Thoracic aorta (tissue), 2 donors: ENCODE measurements at regions not wholly inside any gene's neighbourhood (a gene's known extent, or its start where the extent isn't known, plus 50 kb on each side); places are given as distances from the start of the nearest gene placed in this dataset.

Experiments
- ATAC-seq: fragments of 150-250 bp; one replicate; pipeline ENCODE4 v1.8.0; 2017; ENCODE audit warnings: low read depth; ENCODE audit not compliant: insufficient number of reproducible peaks, low FRiP score
- DNase-seq: peaks from one replicate; pipeline ENCODE4 v3.0.0-alpha.2; 2020; ENCODE audit warnings: low spot score
- H3K27ac ChIP-seq, 2 donors: fragments of 200-600 bp; sonication (generic); 1 replicate in 1 of 2; 2 replicates in 1 of 2; pipeline ENCODE4 v1.5.1; 2016; ENCODE audit warnings: mild to moderate bottlenecking in 2 of 2, moderate library complexity in 2 of 2
- H3K27me3 ChIP-seq: fragments of 200-600 bp; sonication (generic); replicated peaks from 2 replicates; pipeline ENCODE4 v1.6.0; 2016; ENCODE audit warnings: mild to moderate bottlenecking; ENCODE audit not compliant: insufficient read depth
- H3K36me3 ChIP-seq: fragments of 200-600 bp; sonication (generic); one replicate; pipeline ENCODE4 v1.5.1; 2016
- H3K4me1 ChIP-seq, 2 donors: fragments of 200-600 bp; sonication (generic); 1 replicate in 1 of 2; 2 replicates in 1 of 2; pipeline versions ENCODE4 v1.5.1 to v1.6.0; 2016; ENCODE audit warnings: low read depth in 2 of 2, mild to moderate bottlenecking in 1 of 2; ENCODE audit not compliant: control insufficient read depth in 1 of 2
- H3K4me3 ChIP-seq: fragments of 200-600 bp; sonication (generic); 2 replicates; pipeline ENCODE4 v1.5.1; 2016; ENCODE audit warnings: mild to moderate bottlenecking
- H3K9me3 ChIP-seq: fragments of 200-600 bp; sonication (generic); 2 replicates; pipeline ENCODE4 v1.5.1; 2016
- TF ChIP-seq, protein P1 (sequence below): fragments of 200-600 bp; sonication (generic); IDR thresholded peaks from one replicate; pipeline ENCODE4 v1.5.1; 2019; ENCODE audit warnings: antibody characterized with exemption

DNA sequence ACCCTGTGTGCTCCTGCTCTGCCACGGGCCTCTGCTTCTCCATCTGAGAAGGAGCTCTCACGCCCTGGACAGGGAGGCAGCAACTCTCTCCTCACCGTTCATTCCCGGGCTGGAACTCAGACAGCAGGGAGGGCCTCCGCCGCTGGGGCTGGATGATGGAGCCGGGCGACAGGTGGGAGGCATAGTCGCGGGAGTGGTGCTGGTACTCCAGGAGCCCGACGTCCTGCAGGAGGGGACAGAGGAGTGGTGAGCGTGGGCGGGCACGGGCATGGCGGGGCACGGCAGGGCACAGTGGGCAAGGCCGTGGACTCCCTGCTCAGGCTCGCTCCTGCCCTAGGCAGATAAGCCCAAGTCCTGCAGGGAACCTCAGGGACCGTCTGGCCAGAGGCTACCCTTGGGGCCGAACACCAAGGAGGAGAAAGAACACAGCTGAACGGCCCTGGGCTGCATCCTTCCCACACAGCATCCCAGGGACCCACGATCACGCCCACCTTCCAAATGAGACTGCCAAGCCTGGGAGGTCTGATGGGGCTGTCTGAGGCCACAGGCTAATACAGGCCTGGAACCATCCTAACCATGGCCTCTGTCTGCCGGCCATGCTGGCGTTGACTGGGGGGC is 81.0 kb downstream of the NCOR2 start:
- H3K9me3 ChIP-seq: no peaks in the 10 kb centered on the region
- no peak overlapping the region for H3K4me3 ChIP-seq
- H3K27me3 ChIP-seq: no peaks in the 10 kb centered on the region
- no peak for DNase-seq
- peaks cover 3 to 10% of the 10 kb centered on the region in 2 donors for H3K4me1 ChIP-seq
- H3K27ac ChIP-seq: no peak overlapping the region
- no peak for ATAC-seq
- peaks cover 26% of the 10 kb centered on the region for H3K36me3 ChIP-seq
- TF ChIP-seq, protein P1, sequence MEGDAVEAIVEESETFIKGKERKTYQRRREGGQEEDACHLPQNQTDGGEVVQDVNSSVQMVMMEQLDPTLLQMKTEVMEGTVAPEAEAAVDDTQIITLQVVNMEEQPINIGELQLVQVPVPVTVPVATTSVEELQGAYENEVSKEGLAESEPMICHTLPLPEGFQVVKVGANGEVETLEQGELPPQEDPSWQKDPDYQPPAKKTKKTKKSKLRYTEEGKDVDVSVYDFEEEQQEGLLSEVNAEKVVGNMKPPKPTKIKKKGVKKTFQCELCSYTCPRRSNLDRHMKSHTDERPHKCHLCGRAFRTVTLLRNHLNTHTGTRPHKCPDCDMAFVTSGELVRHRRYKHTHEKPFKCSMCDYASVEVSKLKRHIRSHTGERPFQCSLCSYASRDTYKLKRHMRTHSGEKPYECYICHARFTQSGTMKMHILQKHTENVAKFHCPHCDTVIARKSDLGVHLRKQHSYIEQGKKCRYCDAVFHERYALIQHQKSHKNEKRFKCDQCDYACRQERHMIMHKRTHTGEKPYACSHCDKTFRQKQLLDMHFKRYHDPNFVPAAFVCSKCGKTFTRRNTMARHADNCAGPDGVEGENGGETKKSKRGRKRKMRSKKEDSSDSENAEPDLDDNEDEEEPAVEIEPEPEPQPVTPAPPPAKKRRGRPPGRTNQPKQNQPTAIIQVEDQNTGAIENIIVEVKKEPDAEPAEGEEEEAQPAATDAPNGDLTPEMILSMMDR: no peak

DNA sequence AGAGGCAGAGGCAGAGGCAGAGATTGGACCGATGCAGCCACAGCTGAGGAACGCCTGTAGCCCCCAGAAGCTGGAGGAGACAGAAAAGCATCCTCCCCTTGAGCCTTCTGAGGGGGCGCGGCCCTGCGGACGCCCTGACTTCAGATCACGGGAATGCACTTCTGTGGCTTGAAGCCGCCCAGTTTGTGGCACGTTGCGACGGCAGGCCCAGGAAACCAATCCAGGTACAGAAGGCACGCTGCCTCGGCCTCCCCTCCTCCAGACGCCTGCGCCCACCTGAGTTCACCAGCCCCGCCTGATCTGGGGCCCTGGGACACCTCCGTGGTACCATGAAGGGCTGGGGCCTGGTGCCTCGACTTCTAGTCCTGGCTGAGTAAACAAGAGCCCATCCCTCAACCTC is 82.0 kb downstream of the NCOR2 start:
- H3K27me3 ChIP-seq: no peaks in the 10 kb centered on the region
- H3K27ac ChIP-seq: no peak overlapping the region
- H3K36me3 ChIP-seq: peaks cover 26% of the 10 kb centered on the region
- ATAC-seq (no peak), DNase-seq (no peak)
- no peak overlapping the region for H3K4me3 ChIP-seq
- TF ChIP-seq, protein P1: no peak
- H3K4me1 ChIP-seq: peaks cover 0 to 2% of the 10 kb centered on the region in 2 donors
- H3K9me3 ChIP-seq: no peaks in the 10 kb centered on the region

DNA sequence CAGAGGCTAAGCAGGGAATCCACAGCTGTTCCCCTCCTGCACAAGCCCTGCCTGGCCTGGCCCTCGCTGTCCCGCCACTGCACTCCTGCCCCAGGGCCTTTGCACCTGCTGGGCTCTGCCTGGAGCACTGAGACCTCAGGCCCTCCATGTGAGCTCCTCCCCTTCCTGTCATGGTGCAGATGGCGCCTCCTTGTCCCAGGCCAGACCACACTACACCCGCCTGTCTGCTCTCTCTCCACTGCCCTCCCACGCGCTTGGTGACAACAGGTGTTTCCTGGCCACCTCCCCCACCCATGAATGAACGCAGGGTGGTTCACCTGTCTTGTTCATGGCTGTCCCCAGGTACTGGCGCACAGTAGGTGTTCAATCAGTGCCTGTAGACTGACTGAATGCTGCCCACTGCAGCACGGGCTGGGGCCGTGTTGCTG is 82.9 kb downstream of the NCOR2 start:
- no peak overlapping the region for H3K27ac ChIP-seq
- no peaks in the 10 kb centered on the region for H3K27me3 ChIP-seq
- H3K36me3 ChIP-seq: peaks cover 20% of the 10 kb centered on the region
- H3K4me1 ChIP-seq: peaks cover 0 to 7% of the 10 kb centered on the region in 2 donors
- H3K4me3 ChIP-seq: no peak overlapping the region
- TF ChIP-seq, protein P1: no peak
- DNase-seq (no peak), ATAC-seq (no peak)
- no peaks in the 10 kb centered on the region for H3K9me3 ChIP-seq

DNA sequence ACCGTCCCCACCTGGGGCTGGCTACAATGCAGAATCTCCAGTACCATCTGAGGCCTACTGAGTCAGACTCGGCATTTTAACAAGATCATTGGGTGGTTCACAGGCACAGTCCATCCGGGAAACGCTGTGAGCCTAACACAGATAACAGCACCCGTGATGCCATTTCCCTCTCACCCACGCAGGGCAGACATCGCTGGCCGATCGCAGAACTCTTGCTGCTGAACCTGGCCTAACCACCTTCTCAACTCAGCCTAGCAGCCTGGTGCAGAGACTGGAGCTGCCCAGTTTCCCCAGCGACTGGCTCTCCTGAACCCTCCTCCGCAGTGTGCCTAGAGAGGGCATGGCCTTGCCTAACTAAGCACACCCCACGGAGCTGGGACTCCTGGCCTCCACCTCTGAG is 83.3 kb downstream of the NCOR2 start:
- Histone ChIP-seq H3K4me3 (no peak overlapping the region), H3K27me3 (no peaks in the 10 kb centered on the region), H3K9me3 (no peaks in the 10 kb centered on the region), H3K4me1 (peaks cover 0 to 7% of the 10 kb centered on the region in 2 donors), H3K36me3 (peaks cover 20% of the 10 kb centered on the region), H3K27ac (no peak overlapping the region)
- DNase-seq (no peak), ATAC-seq (no peak)
- TF ChIP-seq, protein P1: no peak

DNA sequence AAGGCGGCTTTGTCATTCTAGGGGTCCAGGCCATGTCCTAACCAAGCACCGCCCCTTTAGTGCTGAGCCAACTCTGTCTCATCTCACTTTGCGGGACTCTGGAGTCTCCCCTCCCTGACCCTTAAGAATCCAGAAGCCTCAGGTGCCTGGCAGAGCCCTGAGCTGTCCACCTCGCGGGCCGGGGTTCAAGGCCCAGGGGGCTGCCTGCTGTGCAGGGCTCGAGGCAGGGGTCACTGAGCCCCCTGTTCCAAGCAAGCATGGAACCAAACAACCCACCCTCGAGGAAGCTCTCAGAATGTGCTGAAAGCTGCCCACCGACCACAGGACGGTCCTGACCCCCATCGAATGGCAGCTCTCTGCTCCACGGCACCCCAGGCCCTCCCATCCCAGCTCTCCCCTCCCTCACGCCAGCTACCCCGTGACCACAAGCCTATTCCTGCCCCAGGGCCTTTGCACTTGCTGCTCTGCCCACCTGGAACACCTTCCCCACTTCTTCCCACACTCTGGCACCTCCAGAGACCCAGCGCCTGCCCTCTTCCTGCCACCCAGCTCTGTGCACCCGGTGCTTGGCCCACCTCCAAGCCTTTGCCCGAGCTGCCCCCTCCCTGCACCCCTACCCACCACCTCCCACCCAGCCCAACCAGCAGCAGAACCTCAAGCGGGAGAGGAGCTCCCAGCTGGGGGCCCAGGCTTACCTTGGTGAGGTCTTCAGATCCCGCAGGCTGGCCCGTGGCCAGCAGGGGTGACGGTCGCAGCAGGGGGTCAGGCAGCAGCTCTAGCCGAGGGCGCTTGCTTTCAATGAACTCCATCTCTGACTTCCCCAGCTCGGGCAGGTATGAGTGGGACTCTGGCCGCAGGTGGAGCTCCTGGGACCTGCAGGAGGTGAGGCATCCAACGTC is 84.3 kb downstream of the NCOR2 start:
- H3K27ac ChIP-seq: no peak overlapping the region
- no peak for DNase-seq
- H3K36me3 ChIP-seq: peaks cover 20% of the 10 kb centered on the region
- no peak for ATAC-seq
- H3K4me3 ChIP-seq: no peak overlapping the region
- no peaks in the 10 kb centered on the region for H3K9me3 ChIP-seq
- TF ChIP-seq, protein P1: no peak
- H3K4me1 ChIP-seq: peaks cover 0 to 7% of the 10 kb centered on the region in 2 donors
- no peaks in the 10 kb centered on the region for H3K27me3 ChIP-seq
